HepG2 (cell line): ENCODE measurements at regions not wholly inside any gene's neighbourhood (a gene's known extent, or its start where the extent isn't known, plus 50 kb on each side); places are given as distances from the start of the nearest gene placed in this dataset.

Experiments
- ATAC-seq: fragments of 200-7000 bp; cut with Tn5 transposase; 3 replicates; pipeline ENCODE4 v1.9.1; 2020; ENCODE audit warnings: mild to moderate bottlenecking, moderate library complexity
- BruUV-seq: library from RNA; stranded (reverse); fragments of 400-500 nt; replicated peaks from 2 replicates; lab custom pipeline; 2021; lab: Mats Ljungman, UMichigan
- CTCF ChIA-PET: fragments of 300-600 bp; formaldehyde crosslinking; extraction: SDS; loops from one replicate; lab custom pipeline; 2021; ENCODE audit warnings: low total read pairs, inconsistent platforms, low intra/inter-chr PET ratio; lab: Yijun Ruan, JAX
- POLR2A ChIA-PET: fragments of 350-600 bp; sonication (Branson Sonifier 250); formaldehyde crosslinking; loops from one replicate; lab custom pipeline; 2020; ENCODE audit warnings: antibody characterized with exemption, inconsistent platforms; lab: Yijun Ruan, JAX
- DNase-seq: peaks from one replicate; pipeline ENCODE4 v3.0.0-alpha.2; 2015; ENCODE audit warnings: low spot score
- FAIRE-seq: peaks from 3 replicates; lab custom pipeline; 2011; peaks lifted over from hg19 to GRCh38; lab: Jason Lieb, UNC
- H2AFZ ChIP-seq: one replicate; pipeline ENCODE4 v1.6.1; 2011; ENCODE audit warnings: low read length, inconsistent platforms
- H3K27ac ChIP-seq: fragments of 300-600 bp; 3 replicates; pipeline ENCODE4 v1.8.0; 2011; ENCODE audit warnings: mixed run types, mild to moderate bottlenecking, mixed read lengths, low read length, inconsistent platforms; ENCODE audit not compliant: insufficient read depth; ENCODE audit errors: extremely low read length
- H3K27me3 ChIP-seq, 2 experiments: fragments of 200-600 bp in 1 of 2; 2 replicates in 1 of 2; 3 replicates in 1 of 2; pipeline versions ENCODE4 v1.6.0 to v1.8.0; 2011; ENCODE audit warnings: low read length in 2 of 2, mild to moderate bottlenecking in 2 of 2, moderate library complexity in 2 of 2, inconsistent platforms in 1 of 2; ENCODE audit not compliant: insufficient read depth in 2 of 2, control insufficient read depth in 1 of 2
- H3K36me3 ChIP-seq, 2 experiments: fragments of 200-600 bp in 1 of 2; replicated peaks in 1 of 2; 2 replicates in 1 of 2; 3 replicates in 1 of 2; pipeline versions ENCODE4 v1.5.1 to v1.8.0; 2011; ENCODE audit warnings: low read length in 2 of 2, inconsistent platforms in 1 of 2; ENCODE audit not compliant: insufficient read depth in 2 of 2, control insufficient read depth in 1 of 2
- H3K4me1 ChIP-seq: 2 replicates; pipeline ENCODE4 v1.5.1; 2012; ENCODE audit warnings: low read length, inconsistent platforms; ENCODE audit not compliant: insufficient read depth
- H3K4me2 ChIP-seq: 2 replicates; pipeline ENCODE4 v1.6.0; 2011; ENCODE audit warnings: low read depth, low read length, inconsistent platforms
- H3K4me3 ChIP-seq, 3 experiments: fragments of 200-600 bp in 1 of 3; sonication (generic), shearing (Covaris generic) in 1 of 3; replicated peaks in 1 of 3; 2 replicates each; pipeline ENCODE4 v1.5.1; 2011 to 2016; ENCODE audit warnings: low read length in 3 of 3, inconsistent platforms in 2 of 3, low read depth in 2 of 3, mild to moderate bottlenecking in 2 of 3, control low read depth in 1 of 3, mixed read lengths in 1 of 3; ENCODE audit not compliant: insufficient read depth in 1 of 3
- H3K79me2 ChIP-seq: one replicate; pipeline ENCODE4 v1.6.1; 2011; ENCODE audit warnings: low read length, inconsistent platforms; ENCODE audit not compliant: insufficient read depth
- H3K9ac ChIP-seq: 2 replicates; pipeline ENCODE4 v1.6.0; 2011; ENCODE audit warnings: mild to moderate bottlenecking, low read depth, low read length, inconsistent platforms; ENCODE audit not compliant: insufficient read depth
- H3K9me3 ChIP-seq: 2 replicates; pipeline ENCODE4 v1.5.1; 2012; ENCODE audit warnings: mild to moderate bottlenecking, low read length
- H4K20me1 ChIP-seq: 2 replicates; pipeline ENCODE4 v1.6.0; 2011; ENCODE audit warnings: inconsistent platforms, mild to moderate bottlenecking, low read length, moderate library complexity; ENCODE audit not compliant: insufficient read depth
- ATF7 ChIP-seq, 2 experiments: fragments of 450-650 bp in 1 of 2; sonication (generic) in 1 of 2; formaldehyde crosslinking in 1 of 2; IDR thresholded peaks; 2 replicates each; pipeline versions ENCODE4 v1.4.0 to v1.6.1; 2016 to 2020; ENCODE audit warnings: antibody characterized with exemption in 1 of 2, mild to moderate bottlenecking in 1 of 2, missing genetic modification reagents in 1 of 2
- CEBPB ChIP-seq: IDR thresholded peaks from 2 replicates; pipeline ENCODE4 v1.6.1; 2011; ENCODE audit warnings: low read depth, low read length, improper control_type of control experiment, borderline replicate concordance
- CREB1 ChIP-seq, 2 experiments: fragments of 450-650 bp in 1 of 2; IDR thresholded peaks; 2 replicates each; pipeline ENCODE4 v1.6.1; 2016 to 2017; ENCODE audit warnings: control low read depth in 1 of 2, mild to moderate bottlenecking in 1 of 2, missing compliant biosample characterization in 1 of 2, missing genetic modification characterization in 1 of 2
- KLF9 ChIP-seq: IDR thresholded peaks from 2 replicates; pipeline ENCODE4 v1.6.1; 2016; ENCODE audit warnings: low read depth
- MAFF ChIP-seq: IDR thresholded peaks from 2 replicates; pipeline ENCODE4 v1.6.1; 2011; ENCODE audit warnings: low read depth, low read length, improper control_type of control experiment
- MAFK ChIP-seq, 2 experiments: IDR thresholded peaks in 1 of 2; conservative IDR thresholded peaks in 1 of 2; 2 replicates each; pipeline ENCODE4 v1.6.1; 2011; ENCODE audit warnings: improper control_type of control experiment in 2 of 2, low read length in 2 of 2
- TAF15 ChIP-seq: fragments of 200-400 bp; formaldehyde crosslinking; IDR thresholded peaks from one replicate; pipeline ENCODE4 v1.6.1; 2018; ENCODE audit warnings: mild to moderate bottlenecking, low read depth, low read length; ENCODE audit not compliant: poor library complexity, severe bottlenecking
- THRA ChIP-seq: sonication (generic); formaldehyde crosslinking; IDR thresholded peaks from 2 replicates; pipeline ENCODE4 v1.4.0; 2020; ENCODE audit warnings: missing genetic modification reagents, borderline replicate concordance
- ZNF687 ChIP-seq: sonication (generic); formaldehyde crosslinking; IDR thresholded peaks from 2 replicates; pipeline ENCODE4 v1.5.1; 2020; ENCODE audit warnings: mild to moderate bottlenecking, missing genetic modification reagents, moderate library complexity
- ZNF691 ChIP-seq: sonication (generic); formaldehyde crosslinking; IDR thresholded peaks from 2 replicates; pipeline ENCODE4 v1.4.0; 2020; ENCODE audit warnings: missing genetic modification reagents, low read depth, mild to moderate bottlenecking, borderline replicate concordance
- WGBS: methylation state at CpG from one replicate; pipeline ENCODE4 v1.1.6; 2017; ENCODE audit warnings: low lambda C conversion rate; 5-methylcytosine and 5-hydroxymethylcytosine counted together
- in situ Hi-C: cut with HindIII; loops from 2 replicates; pipeline ENCODE4 v1.10.0; 2017; ENCODE audit warnings: low pct_unique_long_range_greater_than_20kb; ENCODE audit not compliant: extremely low pct_ligation_motif_present
- intact Hi-C: fragments of 100-400 bp; cut with micrococcal nuclease; formaldehyde crosslinking; loops from one replicate; pipeline ENCODE4 v1.10.0; 2022; ENCODE audit not compliant: unreplicated experiment

- H3K36me3 ChIP-seq, result no peaks in the 10 kb centered on the region
- FAIRE-seq (no peak), DNase-seq (no peak), ATAC-seq (no peak)
- BruUV-seq, result no TSS peak
- no peaks in the 10 kb centered on the region for H3K79me2 ChIP-seq
- H2AFZ ChIP-seq, result no peak overlapping the region
- ChIA-PET CTCF (no interaction called here), POLR2A (no interaction called here)
- no peaks in the 10 kb centered on the region for H3K4me1 ChIP-seq
- peaks cover 77% of the 10 kb centered on the region for H3K9me3 ChIP-seq
- peak; percentile 23 to 61; a peak in 3 of 4 replicates for TF ChIP-seq MAFK (conservative IDR thresholded peaks at IDR 0.05 in 1 of 2, IDR thresholded peaks at IDR 0.05 in 1 of 2; ENCODE audit: low read length in 2 of 2)
- TF ChIP-seq MAFF, result peak; percentile 41; the same call in 1 of the 2 replicates
- no peak for TF ChIP-seq THRA
- H4K20me1 ChIP-seq, result no peaks in the 10 kb centered on the region
- no peak overlapping the region for H3K4me2 ChIP-seq
- intact Hi-C loops, result no loop called here
- H3K27ac ChIP-seq, result no peak overlapping the region
- WGBS, result 2% methylated on average over 3 of the region's 3 CpGs
- in situ Hi-C loops, result no loop called here
- H3K4me3 ChIP-seq, result no peak overlapping the region
- no peaks in the 10 kb centered on the region for H3K27me3 ChIP-seq
- H3K9ac ChIP-seq, result no peak overlapping the region
Measured at GRCh38 chr16:35325936-35326335, 1866.5 kb downstream of the TP53TG3F start.

GRCh38 chr16:35339337-35339736 is 1879.9 kb downstream of the TP53TG3F start:
- in situ Hi-C loops, result no loop called here
- Histone ChIP-seq H3K4me3 (no peak overlapping the region), H3K27me3 (no peaks in the 10 kb centered on the region), H3K36me3 (no peaks in the 10 kb centered on the region; a peak in 1 of 5 replicates), H3K27ac (no peak overlapping the region), H3K9me3 (peaks cover 85% of the 10 kb centered on the region), H3K79me2 (no peaks in the 10 kb centered on the region), H3K4me2 (no peak overlapping the region), H3K4me1 (no peaks in the 10 kb centered on the region), H3K9ac (no peak overlapping the region), H4K20me1 (no peaks in the 10 kb centered on the region), H2AFZ (no peak overlapping the region)
- FAIRE-seq (no peak), DNase-seq (no peak), ATAC-seq (no peak)
- no TSS peak for BruUV-seq
- intact Hi-C loops, result no loop called here
- CTCF ChIA-PET, result no interaction called here
- POLR2A ChIA-PET, result no interaction called here
- TF ChIP-seq KLF9 (CRISPR knock-in tag), result no peak
- TF ChIP-seq TAF15, result no peak
- no peak for TF ChIP-seq ZNF687 (CRISPR knock-in tag)
- TF ChIP-seq CREB1 (IDR thresholded peaks at IDR 0.05), result peak; percentile 98
- TF ChIP-seq CREB1 (CRISPR knock-in tag; IDR thresholded peaks at IDR 0.05), result no peak
- TF ChIP-seq ZNF691 (CRISPR knock-in tag), result no peak
- peak; percentile 99 for TF ChIP-seq ATF7 (IDR thresholded peaks at IDR 0.05)
- no peak for TF ChIP-seq ATF7 (CRISPR knock-in tag; IDR thresholded peaks at IDR 0.05)
- peak; percentile 85 for TF ChIP-seq CEBPB
